Hematopoietic multipotent progenitor cell (in vitro differentiated cells): ENCODE measurements at regions not wholly inside any gene's neighbourhood (a gene's known extent, or its start where the extent isn't known, plus 50 kb on each side); places are given as distances from the start of the nearest gene placed in this dataset.
"Not testable (repeated sequence)": the region's sequence is repeated elsewhere in the genome, so short reads cannot be mapped to it uniquely, and the experiment has no call there.

Source experiments
- DNase-seq, 3 donors: peaks; one replicate each; pipeline ENCODE4 v3.0.0-alpha.2; 2011 to 2015; ENCODE audit warnings: low read depth in 2 of 3, low spot score in 2 of 3

- DNase-seq = peak in 2 of 3 donors; percentile 39 to 79
Measured at GRCh38 chr18:1464444-1465217, 560.0 kb downstream of the ADCYAP1 start.

GRCh38 chr18:1466035-1466434 is 561.4 kb downstream of the ADCYAP1 start:
- DNase-seq = no peak

GRCh38 chr18:1467461-1467964 is 562.8 kb downstream of the ADCYAP1 start:
- no peak for DNase-seq

- DNase-seq = no peak
Measured at GRCh38 chr18:1468550-1468949, 563.9 kb downstream of the ADCYAP1 start.

- DNase-seq = no peak
Measured at GRCh38 chr18:1475867-1476266, 571.2 kb downstream of the ADCYAP1 start.

GRCh38 chr18:1480309-1480708 is 575.6 kb downstream of the ADCYAP1 start:
- DNase-seq = no peak

- no peak for DNase-seq
Measured at GRCh38 chr18:1481577-1481976, 576.9 kb downstream of the ADCYAP1 start.

GRCh38 chr18:1483385-1483784 is 578.7 kb downstream of the ADCYAP1 start:
- no peak for DNase-seq

- DNase-seq = no peak
Measured at GRCh38 chr18:1487457-1487856, 582.8 kb downstream of the ADCYAP1 start.

- no peak for DNase-seq
Measured at GRCh38 chr18:1488394-1488793, 583.7 kb downstream of the ADCYAP1 start.

- DNase-seq = no peak
Measured at GRCh38 chr18:1488957-1489356, 584.3 kb downstream of the ADCYAP1 start.

- no peak for DNase-seq
Measured at GRCh38 chr18:1495387-1495786, 590.7 kb downstream of the ADCYAP1 start.

- no peak for DNase-seq
Measured at GRCh38 chr18:1496096-1496495, 591.4 kb downstream of the ADCYAP1 start.

- no peak for DNase-seq
Measured at GRCh38 chr18:1498216-1498615, 593.5 kb downstream of the ADCYAP1 start.

GRCh38 chr18:1499265-1499664 is 594.6 kb downstream of the ADCYAP1 start:
- peak in 1 of 3 donors; percentile 30 for DNase-seq

- no peak for DNase-seq
Measured at GRCh38 chr18:1503847-1504246, 599.2 kb downstream of the ADCYAP1 start.

GRCh38 chr18:1505856-1506255 is 601.2 kb downstream of the ADCYAP1 start:
- DNase-seq = no peak

GRCh38 chr18:1510542-1511179 is 606.0 kb downstream of the ADCYAP1 start:
- DNase-seq = no peak

GRCh38 chr18:1511619-1512311 is 607.1 kb downstream of the ADCYAP1 start:
- peak in 2 of 3 donors; percentile 19 to 54 for DNase-seq

GRCh38 chr18:1513519-1513918 is 608.8 kb downstream of the ADCYAP1 start:
- peak in 2 of 3 donors; percentile 24 to 35 for DNase-seq

- DNase-seq = not testable (repeated sequence)
Measured at GRCh38 chr18:1521588-1522248, 617.0 kb downstream of the ADCYAP1 start.
